IMR-90 (cell line): ENCODE measurements at regions not wholly inside any gene's neighbourhood (a gene's known extent, or its start where the extent isn't known, plus 50 kb on each side); places are given as distances from the start of the nearest gene placed in this dataset.

ENCODE experiments used
- ATAC-seq: fragments of 200-7000 bp; cut with Tn5 transposase; 2 replicates; pipeline ENCODE4 v1.9.1; 2020; ENCODE audit warnings: low read depth, mild to moderate bottlenecking, moderate library complexity
- BruUV-seq: library from RNA; stranded (reverse); fragments of 400-500 nt; replicated peaks from 2 replicates; lab custom pipeline; 2021; lab: Mats Ljungman, UMichigan
- CTCF ChIA-PET: fragments of 300-600 bp; formaldehyde crosslinking; extraction: SDS; loops from one replicate; lab custom pipeline; 2021; ENCODE audit warnings: antibody characterized with exemption; lab: Yijun Ruan, JAX
- POLR2A ChIA-PET: fragments of 300-600 bp; sonication (Branson Sonifier 250); formaldehyde crosslinking; loops from one replicate; lab custom pipeline; 2022; ENCODE audit warnings: antibody characterized with exemption; ENCODE audit not compliant: unreplicated experiment; lab: Charles Lee
- DNase-seq: peaks from one replicate; pipeline ENCODE4 v3.0.0; 2013
- H2AFZ ChIP-seq: replicated peaks from 2 replicates; pipeline ENCODE3; 2013; ENCODE audit warnings: low read length, mild to moderate bottlenecking; ENCODE audit not compliant: poor library complexity
- H2AK5ac ChIP-seq: 2 replicates; pipeline ENCODE4 v1.6.1; 2013; ENCODE audit warnings: low read depth, low read length, inconsistent platforms
- H2AK9ac ChIP-seq: replicated peaks from 2 replicates; pipeline ENCODE3; 2013; ENCODE audit warnings: mild to moderate bottlenecking, low read depth, low read length, moderate library complexity; ENCODE audit not compliant: poor library complexity
- H2BK120ac ChIP-seq: 2 replicates; pipeline ENCODE4 v1.6.1; 2013; ENCODE audit warnings: low read depth, low read length, inconsistent platforms
- H2BK15ac ChIP-seq: 3 replicates; pipeline ENCODE4 v1.6.1; 2013; ENCODE audit warnings: low read depth, low read length, inconsistent platforms
- H2BK20ac ChIP-seq: 2 replicates; pipeline ENCODE4 v1.6.1; 2013; ENCODE audit warnings: low read depth, mild to moderate bottlenecking, inconsistent platforms, low read length, moderate library complexity
- H2BK5ac ChIP-seq: 2 replicates; pipeline ENCODE4 v1.6.1; 2013; ENCODE audit warnings: mild to moderate bottlenecking, low read depth, low read length, inconsistent platforms; ENCODE audit not compliant: poor library complexity, severe bottlenecking
- H3K14ac ChIP-seq: replicated peaks from 2 replicates; pipeline ENCODE4 v1.6.1; 2013; ENCODE audit warnings: low read depth, low read length, inconsistent platforms
- H3K18ac ChIP-seq: 2 replicates; pipeline ENCODE4 v1.6.1; 2013; ENCODE audit warnings: low read depth, low read length, control low read depth
- H3K23ac ChIP-seq: 2 replicates; pipeline ENCODE4 v1.6.1; 2013; ENCODE audit warnings: low read depth, low read length, inconsistent platforms
- H3K27ac ChIP-seq: 2 replicates; pipeline ENCODE4 v1.5.1; 2013; ENCODE audit warnings: mild to moderate bottlenecking, control low read depth, low read length; ENCODE audit not compliant: insufficient read depth
- H3K27me3 ChIP-seq: 2 replicates; pipeline ENCODE4 v1.6.1; 2013; ENCODE audit warnings: low read length; ENCODE audit not compliant: control insufficient read depth, insufficient read depth
- H3K36me3 ChIP-seq: 2 replicates; pipeline ENCODE4 v1.6.1; 2013; ENCODE audit warnings: low read length, mixed read lengths; ENCODE audit not compliant: control insufficient read depth, insufficient read depth
- H3K4ac ChIP-seq: 2 replicates; pipeline ENCODE4 v1.6.1; 2013; ENCODE audit warnings: low read depth, low read length, inconsistent platforms
- H3K4me1 ChIP-seq: 2 replicates; pipeline ENCODE4 v1.6.1; 2013; ENCODE audit warnings: low read length, mixed read lengths; ENCODE audit not compliant: control insufficient read depth, insufficient read depth
- H3K4me2 ChIP-seq: 2 replicates; pipeline ENCODE4 v1.6.1; 2013; ENCODE audit warnings: low read depth, mild to moderate bottlenecking, control low read depth, low read length, moderate library complexity
- H3K4me3 ChIP-seq: 2 replicates; pipeline ENCODE4 v1.5.1; 2013; ENCODE audit warnings: low read depth, mild to moderate bottlenecking, control low read depth, low read length, moderate library complexity; ENCODE audit not compliant: insufficient read depth
- H3K56ac ChIP-seq: 2 replicates; pipeline ENCODE4 v1.6.1; 2013; ENCODE audit warnings: low read length, inconsistent platforms; ENCODE audit not compliant: insufficient read depth; ENCODE audit errors: extremely low read depth
- H3K79me1 ChIP-seq, 2 experiments: 2 replicates each; pipeline ENCODE4 v1.6.1; 2013; ENCODE audit warnings: low read length in 2 of 2, inconsistent platforms in 1 of 2, low read depth in 1 of 2
- H3K9ac ChIP-seq: 2 replicates; pipeline ENCODE4 v1.6.1; 2013; ENCODE audit warnings: low read depth, low read length, control low read depth
- H3K9me1 ChIP-seq: 2 replicates; pipeline ENCODE4 v1.6.1; 2013; ENCODE audit warnings: low read length, inconsistent platforms; ENCODE audit not compliant: insufficient read depth
- H3K9me3 ChIP-seq: 2 replicates; pipeline ENCODE4 v1.6.1; 2013; ENCODE audit warnings: low read length; ENCODE audit not compliant: control insufficient read depth, insufficient read depth
- H4K20me1 ChIP-seq: 2 replicates; pipeline ENCODE4 v1.6.1; 2013; ENCODE audit warnings: low read length, inconsistent platforms; ENCODE audit not compliant: insufficient read depth
- H4K5ac ChIP-seq: 2 replicates; pipeline ENCODE4 v1.6.1; 2013; ENCODE audit warnings: mild to moderate bottlenecking, low read depth, low read length, control low read depth
- H4K8ac ChIP-seq, 2 experiments: 2 replicates each; pipeline ENCODE4 v1.6.1; 2013; ENCODE audit warnings: low read depth in 2 of 2, low read length in 2 of 2, control low read depth in 1 of 2, inconsistent platforms in 1 of 2
- H4K91ac ChIP-seq: 2 replicates; pipeline ENCODE4 v1.6.1; 2013; ENCODE audit warnings: low read depth, low read length, inconsistent platforms; ENCODE audit not compliant: insufficient read depth
- BHLHE40 ChIP-seq: fragments of 150-350 bp; IDR thresholded peaks from 2 replicates; pipeline ENCODE4 v1.6.1; 2016; ENCODE audit warnings: mild to moderate bottlenecking, low read depth, low read length
- CEBPB ChIP-seq: IDR thresholded peaks from 2 replicates; pipeline ENCODE4 v1.6.1; 2012; ENCODE audit warnings: low read depth, low read length, improper control_type of control experiment
- CHD1 ChIP-seq: IDR thresholded peaks from 2 replicates; pipeline ENCODE4 v1.6.1; 2012; ENCODE audit warnings: low read depth, low read length, improper control_type of control experiment
- CTCF ChIP-seq: conservative IDR thresholded peaks from 2 replicates; pipeline ENCODE4 v1.5.1; 2012; ENCODE audit warnings: mild to moderate bottlenecking, low read depth, low read length, improper control_type of control experiment
- ELK1 ChIP-seq: fragments of 150-350 bp; IDR thresholded peaks from 2 replicates; pipeline ENCODE4 v1.6.1; 2016; ENCODE audit warnings: low read depth, mild to moderate bottlenecking, low read length, moderate library complexity, borderline replicate concordance
- FOS ChIP-seq: fragments of 150-350 bp; IDR thresholded peaks from 2 replicates; pipeline ENCODE4 v1.6.1; 2016; ENCODE audit warnings: low read depth, low read length
- MAFK ChIP-seq: IDR thresholded peaks from 2 replicates; pipeline ENCODE4 v1.6.1; 2012; ENCODE audit warnings: low read depth, low read length, improper control_type of control experiment
- MAZ ChIP-seq: IDR thresholded peaks from 2 replicates; pipeline ENCODE4 v1.6.1; 2012; ENCODE audit warnings: low read depth, mild to moderate bottlenecking, low read length, improper control_type of control experiment, moderate library complexity, borderline replicate concordance
- MXI1 ChIP-seq: IDR thresholded peaks from 2 replicates; pipeline ENCODE4 v1.6.1; 2012; ENCODE audit warnings: low read depth, mild to moderate bottlenecking, low read length, moderate library complexity, borderline replicate concordance
- NFE2L2 ChIP-seq: fragments of 150-350 bp; IDR thresholded peaks from 2 replicates; pipeline ENCODE4 v1.6.1; 2016; ENCODE audit warnings: low read depth, mild to moderate bottlenecking, low read length
- POLR2A ChIP-seq: IDR thresholded peaks from 2 replicates; pipeline ENCODE4 v1.6.1; 2012; ENCODE audit warnings: mild to moderate bottlenecking, low read depth, low read length
- RAD21 ChIP-seq: IDR thresholded peaks from 2 replicates; pipeline ENCODE4 v1.6.1; 2012; ENCODE audit warnings: low read length, improper control_type of control experiment
- RCOR1 ChIP-seq: IDR thresholded peaks from 2 replicates; pipeline ENCODE4 v1.6.1; 2012; ENCODE audit warnings: mild to moderate bottlenecking, low read length, improper control_type of control experiment; ENCODE audit not compliant: insufficient replicate concordance
- RFX5 ChIP-seq: IDR thresholded peaks from 2 replicates; pipeline ENCODE4 v1.8.0; 2012; ENCODE audit warnings: low read depth, mild to moderate bottlenecking, low read length, moderate library complexity
- SMC3 ChIP-seq: fragments of 150-350 bp; IDR thresholded peaks from 2 replicates; pipeline ENCODE4 v1.6.1; 2016; ENCODE audit warnings: low read depth, mild to moderate bottlenecking, antibody characterized with exemption, low read length, moderate library complexity
- WGBS, 2 experiments: methylation state at CpG; one replicate each; pipeline versions ENCODE4 v1.1.5 to v1.1.7; 2013; ENCODE audit warnings: missing lambda C conversion rate in 2 of 2; ENCODE audit not compliant: insufficient read length in 1 of 2; ENCODE audit errors: extremely low coverage in 2 of 2; 5-methylcytosine and 5-hydroxymethylcytosine counted together
- dilution Hi-C: fragments of 300-500 bp; cut with HindIII; formaldehyde crosslinking; loops from one replicate; pipeline ENCODE4 v1.14.3; 2018; ENCODE audit warnings: low sequenced_read_pairs; ENCODE audit not compliant: unreplicated experiment
- in situ Hi-C: fragments of 300-500 bp; cut with MboI; formaldehyde crosslinking; loops from 3 replicates; pipeline ENCODE4 v1.14.3; 2019; ENCODE audit warnings: low sequenced_read_pairs, inconsistent platforms, mixed read lengths
- intact Hi-C: fragments of 100-400 bp; cut with micrococcal nuclease; formaldehyde crosslinking; loops from 2 replicates; pipeline ENCODE4 v1.10.0; 2022
- TF ChIP-seq, protein P1 (sequence below): fragments of 150-350 bp; IDR thresholded peaks from 2 replicates; pipeline ENCODE4 v1.6.1; 2017; ENCODE audit warnings: mild to moderate bottlenecking, antibody characterized with exemption, low read length, low read depth

GRCh38 chr5:178793696-178794095 lies 63.2 kb upstream of the ZNF354A start:
- TF ChIP-seq FOS: no peak
- no peak for TF ChIP-seq POLR2A
- TF ChIP-seq CEBPB: no peak
- no peak for TF ChIP-seq MAFK
- TF ChIP-seq, protein P1, sequence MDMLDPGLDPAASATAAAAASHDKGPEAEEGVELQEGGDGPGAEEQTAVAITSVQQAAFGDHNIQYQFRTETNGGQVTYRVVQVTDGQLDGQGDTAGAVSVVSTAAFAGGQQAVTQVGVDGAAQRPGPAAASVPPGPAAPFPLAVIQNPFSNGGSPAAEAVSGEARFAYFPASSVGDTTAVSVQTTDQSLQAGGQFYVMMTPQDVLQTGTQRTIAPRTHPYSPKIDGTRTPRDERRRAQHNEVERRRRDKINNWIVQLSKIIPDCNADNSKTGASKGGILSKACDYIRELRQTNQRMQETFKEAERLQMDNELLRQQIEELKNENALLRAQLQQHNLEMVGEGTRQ: no peak
- no peak for TF ChIP-seq CHD1
- TF ChIP-seq NFE2L2: no peak
- TF ChIP-seq MAZ: no peak
- no peak for TF ChIP-seq MXI1
- no peak for TF ChIP-seq BHLHE40
- TF ChIP-seq ELK1: no peak
- TF ChIP-seq RAD21: no peak
- TF ChIP-seq RCOR1: no peak
- TF ChIP-seq RFX5: no peak
- TF ChIP-seq CTCF: no peak
- TF ChIP-seq SMC3: no peak
- no peak overlapping the region for H4K91ac ChIP-seq
- DNase-seq (no peak), ATAC-seq (no peak)
- no peak overlapping the region for H3K4ac ChIP-seq
- no peak overlapping the region for H2AK9ac ChIP-seq
- in situ Hi-C loops: no loop called here
- H4K20me1 ChIP-seq: no peaks in the 10 kb centered on the region
- H2AFZ ChIP-seq: no peak overlapping the region
- H3K4me2 ChIP-seq: no peak overlapping the region
- peaks cover 58% of the 10 kb centered on the region for H3K9me3 ChIP-seq
- no peaks in the 10 kb centered on the region for H3K27me3 ChIP-seq
- dilution Hi-C loops: no loop called here
- no peaks in the 10 kb centered on the region for H3K36me3 ChIP-seq
- H3K9ac ChIP-seq: no peak overlapping the region
- no TSS peak for BruUV-seq
- no peak overlapping the region for H3K4me3 ChIP-seq
- no peak overlapping the region for H3K14ac ChIP-seq
- H2BK120ac ChIP-seq: no peak overlapping the region
- CTCF ChIA-PET: no interaction called here
- POLR2A ChIA-PET: no interaction called here
- H2AK5ac ChIP-seq: no peak overlapping the region
- H2BK20ac ChIP-seq: no peak overlapping the region
- H3K4me1 ChIP-seq: no peaks in the 10 kb centered on the region
- H2BK15ac ChIP-seq: no peak overlapping the region
- no peak overlapping the region for H3K23ac ChIP-seq
- intact Hi-C loops: no loop called here
- H4K5ac ChIP-seq: no peak overlapping the region
- no peak overlapping the region for H3K18ac ChIP-seq
- no peaks in the 10 kb centered on the region for H3K79me1 ChIP-seq
- no peak overlapping the region for H4K8ac ChIP-seq
- H3K9me1 ChIP-seq: no peaks in the 10 kb centered on the region
- H3K27ac ChIP-seq: no peak overlapping the region
- H2BK5ac ChIP-seq: no peak overlapping the region
- 87% methylated on average over 7 of the region's 17 CpGs; no CpG with 5 or more reads in 1 of the 2 experiments for WGBS, 2 experiments
- H3K56ac ChIP-seq: no peak overlapping the region
